RWPE1 (cell line): ENCODE measurements at regions not wholly inside any gene's neighbourhood (a gene's known extent, or its start where the extent isn't known, plus 50 kb on each side); places are given as distances from the start of the nearest gene placed in this dataset.
"Not testable (repeated sequence)": the region's sequence is repeated elsewhere in the genome, so short reads cannot be mapped to it uniquely, and the experiment has no call there.

Experiments used
- CTCF ChIA-PET: fragments of 350-600 bp; sonication (Branson Sonifier 250); formaldehyde crosslinking; extraction: SDS; loops from one replicate; lab custom pipeline; 2021; lab: Yijun Ruan, JAX
- POLR2A ChIA-PET: fragments of 400-600 bp; formaldehyde crosslinking; extraction: SDS; loops from one replicate; lab custom pipeline; 2020; ENCODE audit warnings: antibody characterized with exemption; ENCODE audit not compliant: low non-redundant PET; lab: Yijun Ruan, JAX
- DNase-seq: peaks from one replicate; pipeline ENCODE4 v3.0.0; 2012; ENCODE audit warnings: low spot score
- H3K27ac ChIP-seq: fragments of 450-650 bp; 2 replicates; pipeline ENCODE4 v1.5.1; 2017
- CTCF ChIP-seq: fragments of 450-650 bp; conservative IDR thresholded peaks from 2 replicates; pipeline ENCODE4 v1.5.1; 2017; ENCODE audit warnings: low read depth, mild to moderate bottlenecking

- CTCF ChIA-PET, result no interaction called here
- H3K27ac ChIP-seq, result no peak overlapping the region
- no peak for DNase-seq
- no peak for TF ChIP-seq CTCF
- POLR2A ChIA-PET, result no interaction called here
Observed at GRCh38 chr6:10313799-10314162, 101.1 kb downstream of the TFAP2A start.

- H3K27ac ChIP-seq, result no peak overlapping the region
Observed at GRCh38 chr6:10312445-10312844, 102.4 kb downstream of the TFAP2A start.

DNA sequence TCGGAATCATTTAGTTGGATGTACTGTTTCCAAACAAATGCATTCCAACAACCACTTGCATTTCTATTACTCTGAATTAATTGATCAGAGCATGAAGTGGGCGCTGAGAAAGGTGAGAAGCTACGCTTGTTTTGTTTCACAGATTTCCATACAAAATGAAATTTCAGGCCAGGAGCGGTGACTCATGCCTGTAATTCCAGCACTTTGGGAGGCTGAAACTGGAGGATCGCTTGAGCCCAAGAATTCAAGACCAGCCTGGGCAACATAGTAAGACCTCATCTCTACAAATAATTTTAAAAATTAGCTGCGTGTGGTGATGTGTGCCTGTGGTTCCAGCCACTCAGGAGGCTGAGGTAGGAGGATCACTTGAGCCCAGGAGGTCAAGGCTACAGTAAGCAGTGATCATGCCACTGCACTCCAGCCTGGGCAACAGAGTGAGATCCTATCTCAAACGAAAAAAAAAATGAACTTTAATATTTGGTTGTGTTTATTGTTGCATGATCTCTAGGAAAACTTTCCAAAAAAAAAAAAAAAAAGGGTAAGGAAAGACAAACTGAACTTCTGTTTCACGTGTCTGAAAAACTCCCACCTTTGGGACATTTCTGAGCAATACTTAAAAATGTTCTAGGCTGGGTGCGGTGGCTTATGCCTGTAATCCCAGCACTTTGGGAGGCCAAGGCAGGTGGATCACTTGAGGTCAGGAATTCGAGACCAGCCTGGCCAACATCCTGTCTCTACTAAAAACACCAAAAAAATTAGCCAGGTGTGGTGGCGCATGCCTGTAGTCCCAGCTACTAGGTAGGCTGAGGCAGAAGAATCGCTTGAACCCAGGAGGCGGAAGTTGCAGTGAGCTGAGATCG lies 103.1 kb downstream of the TFAP2A start:
- CTCF ChIA-PET, result interaction anchor here (0.6 to 0.7 kb wide), 2 partner anchors 86 to 667 kb away, joined by 4 to 5 read pairs; no protein-coding TSS in a partner anchor
- DNase-seq, H3K27ac ChIP-seq, POLR2A ChIA-PET: not testable (repeated sequence)

More at GRCh38 chr6:10312445-10312844, 102.4 kb downstream of the TFAP2A start:
- ChIA-PET POLR2A (no interaction called here), CTCF (interaction anchor here (0.7 kb wide), 1 partner anchor 60 kb away, joined by 3 read pairs; no protein-coding TSS in a partner anchor)
- TF ChIP-seq CTCF, result no peak
- DNase-seq, result no peak

- TF ChIP-seq CTCF, result no peak
- POLR2A ChIA-PET, result no interaction called here
- DNase-seq, result peak; percentile 71
- no peak overlapping the region for H3K27ac ChIP-seq
- CTCF ChIA-PET, result interaction anchor here (0.7 kb wide), 1 partner anchor 119 kb away, joined by 6 read pairs; no protein-coding TSS in a partner anchor
Observed at GRCh38 chr6:10310826-10311225, 104.0 kb downstream of the TFAP2A start.

- CTCF ChIA-PET, result interaction anchor here (0.5 kb wide), 1 partner anchor 30 kb away, joined by 3 read pairs; no protein-coding TSS in a partner anchor
- H3K27ac ChIP-seq, result no peak overlapping the region
- POLR2A ChIA-PET, result no interaction called here
- no peak for DNase-seq
- TF ChIP-seq CTCF, result no peak
Observed at GRCh38 chr6:10310330-10310653, 104.6 kb downstream of the TFAP2A start.

- DNase-seq, result no peak
- TF ChIP-seq CTCF, result no peak
- POLR2A ChIA-PET, result no interaction called here
- no peak overlapping the region for H3K27ac ChIP-seq
- CTCF ChIA-PET, result interaction anchor here (0.5 kb wide), 1 partner anchor 31 kb away, joined by 3 read pairs; no protein-coding TSS in a partner anchor
Observed at GRCh38 chr6:10309457-10310329, 105.2 kb downstream of the TFAP2A start.
